Caco-2 (cell line): ENCODE measurements at regions not wholly inside any gene's neighbourhood (a gene's known extent, or its start where the extent isn't known, plus 50 kb on each side); places are given as distances from the start of the nearest gene placed in this dataset.
A peak's percentile ranks its signal among the peaks of the same experiment; 100 is the strongest.

ENCODE experiments used
- BruUV-seq: library from RNA; stranded (reverse); fragments of 400-500 nt; replicated peaks from 2 replicates; lab custom pipeline; 2021; lab: Mats Ljungman, UMichigan
- CTCF ChIA-PET: fragments of 300-600 bp; sonication (Branson Sonifier 250); formaldehyde crosslinking; loops from one replicate; lab custom pipeline; 2022; ENCODE audit warnings: antibody characterized with exemption; lab: Charles Lee
- POLR2A ChIA-PET: fragments of 300-600 bp; sonication (Branson Sonifier 250); formaldehyde crosslinking; loops from one replicate; lab custom pipeline; 2022; ENCODE audit warnings: antibody characterized with exemption; lab: Charles Lee
- DNase-seq, 2 experiments: peaks; one replicate each; pipeline versions ENCODE4 v3.0.0 to v3.0.0-alpha.2; 2020 to 2022
- H3K27me3 ChIP-seq: replicated peaks from 2 replicates; pipeline ENCODE4 v1.6.0; 2011; ENCODE audit warnings: low read length; ENCODE audit not compliant: control insufficient read depth, insufficient read depth
- H3K36me3 ChIP-seq: 2 replicates; pipeline ENCODE4 v1.5.1; 2011; ENCODE audit warnings: low read length; ENCODE audit not compliant: control insufficient read depth, insufficient read depth
- H3K4me1 ChIP-seq: fragments of 250-450 bp; sonication (Bioruptor Pico); 2 replicates; pipeline ENCODE4 v1.5.1; 2020; ENCODE audit warnings: mild to moderate bottlenecking
- H3K4me3 ChIP-seq: 2 replicates; pipeline ENCODE4 v1.5.1; 2011; ENCODE audit warnings: low read depth, mild to moderate bottlenecking, control low read depth, low read length
- H3K9me3 ChIP-seq: fragments of 250-450 bp; sonication (Bioruptor Pico); 2 replicates; pipeline ENCODE4 v1.5.1; 2020; ENCODE audit warnings: mild to moderate bottlenecking, moderate library complexity
- H3K27ac Mint-ChIP-seq: one replicate; pipeline ENCODE4 v1.8.0; 2022; ENCODE audit warnings: mixed read lengths; ENCODE audit not compliant: unreplicated experiment
- H3K27me3 Mint-ChIP-seq: one replicate; pipeline ENCODE4 v1.8.0; 2022; ENCODE audit warnings: mixed read lengths; ENCODE audit not compliant: insufficient read depth, unreplicated experiment
- H3K36me3 Mint-ChIP-seq: one replicate; pipeline ENCODE4 v1.8.0; 2022; ENCODE audit warnings: mild to moderate bottlenecking, mixed read lengths; ENCODE audit not compliant: insufficient read depth, unreplicated experiment
- H3K4me1 Mint-ChIP-seq: one replicate; pipeline ENCODE4 v1.8.0; 2022; ENCODE audit warnings: low read depth, mixed read lengths; ENCODE audit not compliant: unreplicated experiment
- H3K4me3 Mint-ChIP-seq: one replicate; pipeline ENCODE4 v1.8.0; 2022; ENCODE audit warnings: mild to moderate bottlenecking, moderate library complexity, mixed read lengths; ENCODE audit not compliant: unreplicated experiment
- H3K9me3 Mint-ChIP-seq: one replicate; pipeline ENCODE4 v1.8.0; 2022; ENCODE audit warnings: mixed read lengths; ENCODE audit not compliant: unreplicated experiment
- CTCF ChIP-seq, 2 experiments: fragments of 200-600 bp in 1 of 2; IDR thresholded peaks; 1 replicate in 1 of 2; 2 replicates in 1 of 2; pipeline versions ENCODE4 v1.5.1 to v1.8.0; 2011 to 2022; ENCODE audit warnings: antibody characterized with exemption in 1 of 2, control low read depth in 1 of 2, inconsistent platforms in 1 of 2, low read depth in 1 of 2, low read length in 1 of 2, mild to moderate bottlenecking in 1 of 2, moderate library complexity in 1 of 2; ENCODE audit not compliant: insufficient read depth in 1 of 2, severe bottlenecking in 1 of 2, unreplicated experiment in 1 of 2
- intact Hi-C: fragments of 100-400 bp; cut with micrococcal nuclease; formaldehyde crosslinking; loops from one replicate; pipeline ENCODE4 v1.10.0; 2022; ENCODE audit not compliant: unreplicated experiment

DNA sequence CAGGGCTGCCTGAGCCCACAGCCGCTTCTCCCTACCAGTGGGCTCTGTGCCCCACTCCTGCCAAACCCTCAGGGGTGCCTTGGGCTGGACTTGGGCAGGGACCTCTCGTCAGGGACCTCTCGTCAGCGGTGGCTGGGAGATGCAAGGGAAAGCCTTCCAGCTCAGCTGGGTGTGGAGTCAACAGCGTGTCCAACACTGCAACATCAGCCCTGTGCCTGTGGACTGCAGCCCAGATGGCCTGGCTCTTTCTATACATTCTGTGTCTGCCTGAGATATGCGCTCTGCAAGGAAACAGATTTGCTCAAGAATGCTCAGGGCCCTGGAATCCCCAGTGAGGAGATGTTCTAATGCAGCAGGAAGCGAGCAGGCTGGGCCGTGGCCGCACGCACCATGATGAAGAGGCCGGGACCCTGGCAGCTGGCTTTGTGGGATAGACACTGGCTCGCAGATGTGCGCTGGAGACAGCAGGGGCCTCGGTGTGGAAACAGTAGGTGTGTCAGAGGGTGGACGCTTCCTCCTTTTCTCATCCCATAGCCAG is 85.0 kb upstream of the COL5A1 start:
- POLR2A ChIA-PET, result no interaction called here
- no peaks in the 10 kb centered on the region for H3K27me3 Mint-ChIP-seq

GRCh38 chr9:134557331-134557730 is 84.3 kb upstream of the COL5A1 start:
- no TSS peak for BruUV-seq
- H3K4me1 ChIP-seq, result no peaks in the 10 kb centered on the region
- Mint-ChIP-seq H3K9me3 (no peaks in the 10 kb centered on the region), H3K4me1 (no peaks in the 10 kb centered on the region), H3K4me3 (no peak overlapping the region), H3K27me3 (no peaks in the 10 kb centered on the region), H3K36me3 (no peaks in the 10 kb centered on the region), H3K27ac (no peak overlapping the region)
- POLR2A ChIA-PET, result no interaction called here
- no peaks in the 10 kb centered on the region; the same call in none of the 2 replicates for H3K27me3 ChIP-seq
- DNase-seq, result peak in 1 of 2 experiments; percentile 23
- no peak for TF ChIP-seq CTCF (IDR thresholded peaks at IDR 0.05; ENCODE audit: insufficient read depth in 1 of 2, low read depth in 1 of 2, low read length in 1 of 2, severe bottlenecking in 1 of 2, unreplicated experiment in 1 of 2)
- CTCF ChIA-PET, result no interaction called here
- no peaks in the 10 kb centered on the region for H3K36me3 ChIP-seq
- H3K4me3 ChIP-seq, result no peak overlapping the region
- H3K9me3 ChIP-seq, result no peaks in the 10 kb centered on the region
- intact Hi-C loops, result no loop called here

More for the DNA sequence above, 85.0 kb upstream of the COL5A1 start:
- no peaks in the 10 kb centered on the region for H3K4me1 ChIP-seq
- H3K27ac Mint-ChIP-seq, result no peak overlapping the region
- no peaks in the 10 kb centered on the region; the same call in none of the 2 replicates for H3K27me3 ChIP-seq
- no peaks in the 10 kb centered on the region for H3K9me3 ChIP-seq
- CTCF ChIA-PET, result no interaction called here
- no peaks in the 10 kb centered on the region for H3K9me3 Mint-ChIP-seq
- H3K36me3 ChIP-seq, result no peaks in the 10 kb centered on the region
- no peak overlapping the region for H3K4me3 Mint-ChIP-seq
- no peaks in the 10 kb centered on the region for H3K36me3 Mint-ChIP-seq
- no peak overlapping the region for H3K4me3 ChIP-seq
- no peak for TF ChIP-seq CTCF (IDR thresholded peaks at IDR 0.05; ENCODE audit: insufficient read depth in 1 of 2, low read depth in 1 of 2, low read length in 1 of 2, severe bottlenecking in 1 of 2, unreplicated experiment in 1 of 2)
- BruUV-seq, result no TSS peak
- intact Hi-C loops, result no loop called here
- DNase-seq, result peak in 1 of 2 experiments; percentile 26
- H3K4me1 Mint-ChIP-seq, result no peaks in the 10 kb centered on the region

DNA sequence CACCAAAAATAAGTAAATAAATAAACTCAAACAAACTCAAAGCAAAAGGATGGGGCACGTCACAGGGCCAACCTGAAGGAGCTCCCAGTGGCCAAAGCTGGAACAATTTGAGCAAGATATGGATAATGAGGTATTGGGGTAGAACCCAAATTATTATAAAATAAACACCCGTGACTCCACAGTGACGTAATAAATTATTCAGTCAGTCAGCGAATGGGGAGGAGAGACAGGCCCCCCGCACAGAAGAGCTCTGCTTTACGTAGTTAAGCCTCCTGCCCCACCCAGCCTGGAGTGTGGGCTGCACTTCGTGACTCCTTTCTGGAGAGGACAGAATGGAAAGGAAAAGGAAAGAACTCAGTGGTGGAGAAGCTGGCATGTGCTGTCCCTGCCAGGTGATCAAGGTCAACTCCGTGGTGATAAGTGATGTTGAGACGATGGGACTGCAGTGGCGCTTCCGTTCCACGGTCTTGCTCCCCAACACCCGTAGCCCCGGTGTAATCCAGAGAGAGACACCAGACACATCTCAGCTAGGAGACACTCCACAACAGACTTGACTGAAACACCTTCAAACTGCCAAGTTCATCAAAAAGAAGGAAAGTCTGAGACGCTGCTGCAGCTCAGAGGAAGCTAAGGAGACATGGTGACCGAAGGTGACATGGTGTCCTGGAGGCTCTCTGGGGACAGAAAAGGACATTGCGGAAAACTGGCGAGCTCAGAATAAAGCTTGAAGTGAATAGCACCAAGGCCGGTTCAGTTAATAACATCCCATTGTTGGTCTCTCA is 83.3 kb upstream of the COL5A1 start:
- POLR2A ChIA-PET, result no interaction called here
- CTCF ChIA-PET, result no interaction called here
- no peak for TF ChIP-seq CTCF (IDR thresholded peaks at IDR 0.05; ENCODE audit: insufficient read depth in 1 of 2, low read depth in 1 of 2, low read length in 1 of 2, severe bottlenecking in 1 of 2, unreplicated experiment in 1 of 2)
- no peak overlapping the region for H3K27ac Mint-ChIP-seq
- H3K4me1 Mint-ChIP-seq, result no peaks in the 10 kb centered on the region
- H3K4me3 Mint-ChIP-seq, result no peak overlapping the region
- H3K4me3 ChIP-seq, result no peak overlapping the region
- H3K36me3 Mint-ChIP-seq, result no peaks in the 10 kb centered on the region
- H3K9me3 Mint-ChIP-seq, result no peaks in the 10 kb centered on the region
- intact Hi-C loops, result no loop called here
- no TSS peak for BruUV-seq
- no peaks in the 10 kb centered on the region for H3K27me3 Mint-ChIP-seq
- peaks cover 2% of the 10 kb centered on the region; the same call in 1 of the 2 replicates for H3K9me3 ChIP-seq
- peak in 1 of 2 experiments; percentile 12 for DNase-seq
- H3K36me3 ChIP-seq, result no peaks in the 10 kb centered on the region
- no peaks in the 10 kb centered on the region; the same call in none of the 2 replicates for H3K27me3 ChIP-seq
- no peaks in the 10 kb centered on the region for H3K4me1 ChIP-seq
